Vagina (tissue), 2 donors: ENCODE measurements at regions not wholly inside any gene's neighbourhood (a gene's known extent, or its start where the extent isn't known, plus 50 kb on each side); places are given as distances from the start of the nearest gene placed in this dataset.
"Not testable (repeated sequence)": the region's sequence is repeated elsewhere in the genome, so short reads cannot be mapped to it uniquely, and the experiment has no call there.

ENCODE experiments used
- DNase-seq, 2 donors: peaks; one replicate each; pipeline ENCODE4 v3.0.0-alpha.2; 2017; ENCODE audit errors: extremely low spot score in 2 of 2
- H3K27ac ChIP-seq: fragments of 200-600 bp; sonication (generic); one replicate; pipeline ENCODE4 v1.5.1; 2019
- H3K27me3 ChIP-seq: fragments of 200-600 bp; sonication (generic); one replicate; pipeline ENCODE4 v1.5.1; 2019
- H3K36me3 ChIP-seq, 2 donors: fragments of 200-600 bp; sonication (generic); one replicate each; pipeline ENCODE4 v1.5.1; 2017 to 2019
- H3K4me1 ChIP-seq: fragments of 200-600 bp; sonication (generic); one replicate; pipeline ENCODE4 v1.5.1; 2019
- H3K4me3 ChIP-seq, 2 donors: fragments of 200-600 bp; sonication (generic); 1 replicate in 1 of 2; 2 replicates in 1 of 2; pipeline ENCODE4 v1.5.1; 2016 to 2019
- H3K9me3 ChIP-seq: fragments of 200-600 bp; sonication (generic); one replicate; pipeline ENCODE4 v1.5.1; 2019
- POLR2A ChIP-seq, 2 donors: fragments of 450-650 bp; IDR thresholded peaks; one replicate each; pipeline ENCODE4 v1.6.1; 2017; ENCODE audit warnings: antibody characterized with exemption in 2 of 2, mild to moderate bottlenecking in 2 of 2, moderate library complexity in 2 of 2
- POLR2AphosphoS5 ChIP-seq, 2 donors: sonication (generic); formaldehyde crosslinking; IDR thresholded peaks; one replicate each; pipeline ENCODE4 v1.9.0; 2017; ENCODE audit warnings: antibody characterized with exemption in 2 of 2, mild to moderate bottlenecking in 2 of 2, low read depth in 1 of 2; ENCODE audit not compliant: insufficient read depth in 1 of 2
- intact Hi-C: fragments of 100-400 bp; cut with DNase I; formaldehyde crosslinking; loops from one replicate; pipeline ENCODE4 v1.15.1; 2023
- TF ChIP-seq, protein P1 (sequence below), 3 experiments: fragments of 450-650 bp in 2 of 3; fragments of 200-600 bp in 1 of 3; sonication (generic) in 1 of 3; IDR thresholded peaks; one replicate each; pipeline ENCODE4 v1.5.1; 2017 to 2019; ENCODE audit warnings: antibody characterized with exemption in 3 of 3, mild to moderate bottlenecking in 2 of 3, moderate library complexity in 2 of 3

DNA sequence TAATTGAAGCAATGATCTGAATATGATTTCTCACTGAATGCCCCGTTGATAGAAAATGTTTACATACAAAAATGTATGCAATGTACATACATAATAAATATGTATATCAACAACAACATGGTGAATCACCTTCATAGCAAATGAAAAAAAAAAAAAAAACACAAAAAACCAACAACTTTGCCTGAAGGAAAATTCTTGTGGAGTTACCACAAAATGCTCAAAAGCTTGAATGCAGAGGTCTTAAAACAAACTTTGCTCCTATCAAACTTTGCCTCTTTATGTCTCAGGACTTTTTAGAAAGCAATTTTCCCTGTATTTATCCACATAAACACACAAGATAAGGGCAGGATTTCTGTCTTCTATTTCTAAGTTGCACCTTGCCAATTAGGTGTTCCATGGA lies 92.9 kb upstream of the SIX2 start:
- no peak overlapping the region for H3K27ac ChIP-seq
- DNase-seq, result no peak
- no peaks in the 10 kb centered on the region for H3K4me1 ChIP-seq
- no peak for TF ChIP-seq POLR2A (IDR thresholded peaks at IDR 0.05)
- TF ChIP-seq POLR2AphosphoS5 (IDR thresholded peaks at IDR 0.05; ENCODE audit: insufficient read depth in 1 of 2, low read depth in 1 of 2), result no peak
- TF ChIP-seq, protein P1, sequence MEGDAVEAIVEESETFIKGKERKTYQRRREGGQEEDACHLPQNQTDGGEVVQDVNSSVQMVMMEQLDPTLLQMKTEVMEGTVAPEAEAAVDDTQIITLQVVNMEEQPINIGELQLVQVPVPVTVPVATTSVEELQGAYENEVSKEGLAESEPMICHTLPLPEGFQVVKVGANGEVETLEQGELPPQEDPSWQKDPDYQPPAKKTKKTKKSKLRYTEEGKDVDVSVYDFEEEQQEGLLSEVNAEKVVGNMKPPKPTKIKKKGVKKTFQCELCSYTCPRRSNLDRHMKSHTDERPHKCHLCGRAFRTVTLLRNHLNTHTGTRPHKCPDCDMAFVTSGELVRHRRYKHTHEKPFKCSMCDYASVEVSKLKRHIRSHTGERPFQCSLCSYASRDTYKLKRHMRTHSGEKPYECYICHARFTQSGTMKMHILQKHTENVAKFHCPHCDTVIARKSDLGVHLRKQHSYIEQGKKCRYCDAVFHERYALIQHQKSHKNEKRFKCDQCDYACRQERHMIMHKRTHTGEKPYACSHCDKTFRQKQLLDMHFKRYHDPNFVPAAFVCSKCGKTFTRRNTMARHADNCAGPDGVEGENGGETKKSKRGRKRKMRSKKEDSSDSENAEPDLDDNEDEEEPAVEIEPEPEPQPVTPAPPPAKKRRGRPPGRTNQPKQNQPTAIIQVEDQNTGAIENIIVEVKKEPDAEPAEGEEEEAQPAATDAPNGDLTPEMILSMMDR (IDR thresholded peaks at IDR 0.05), result no peak
- H3K9me3 ChIP-seq, result no peaks in the 10 kb centered on the region
- intact Hi-C loops, result no loop called here
- no peak overlapping the region for H3K4me3 ChIP-seq
- no peaks in the 10 kb centered on the region for H3K36me3 ChIP-seq
- no peaks in the 10 kb centered on the region for H3K27me3 ChIP-seq

DNA sequence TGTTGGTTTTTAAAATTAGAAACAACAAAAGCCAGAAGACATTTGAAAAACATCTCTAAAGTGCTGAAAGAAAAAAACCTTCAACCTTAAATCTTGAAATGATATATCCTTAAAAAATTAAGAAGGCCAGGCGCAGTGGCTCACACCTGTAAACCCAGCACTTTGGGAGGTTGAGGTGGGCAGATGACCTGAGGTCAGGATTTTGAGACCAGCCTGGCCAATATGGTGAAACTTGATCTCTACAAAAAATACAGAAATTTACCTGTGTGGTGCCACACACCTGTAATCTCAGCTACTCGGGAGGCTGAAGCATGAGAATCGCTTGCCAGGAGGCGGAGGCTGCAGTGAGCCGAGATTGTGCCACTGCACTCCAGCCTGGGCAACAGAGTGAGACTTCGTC lies 87.7 kb upstream of the SIX2 start:
- H3K4me3 ChIP-seq, result no peak overlapping the region
- no peak for DNase-seq
- H3K9me3 ChIP-seq, result no peaks in the 10 kb centered on the region
- H3K4me1 ChIP-seq, result no peaks in the 10 kb centered on the region
- no peaks in the 10 kb centered on the region for H3K27me3 ChIP-seq
- intact Hi-C loops, result no loop called here
- no peaks in the 10 kb centered on the region for H3K36me3 ChIP-seq
- no peak overlapping the region for H3K27ac ChIP-seq
- no peak for TF ChIP-seq POLR2A (IDR thresholded peaks at IDR 0.05)
- TF ChIP-seq, protein P1 (IDR thresholded peaks at IDR 0.05), result no peak
- no peak for TF ChIP-seq POLR2AphosphoS5 (IDR thresholded peaks at IDR 0.05; ENCODE audit: insufficient read depth in 1 of 2, low read depth in 1 of 2)

DNA sequence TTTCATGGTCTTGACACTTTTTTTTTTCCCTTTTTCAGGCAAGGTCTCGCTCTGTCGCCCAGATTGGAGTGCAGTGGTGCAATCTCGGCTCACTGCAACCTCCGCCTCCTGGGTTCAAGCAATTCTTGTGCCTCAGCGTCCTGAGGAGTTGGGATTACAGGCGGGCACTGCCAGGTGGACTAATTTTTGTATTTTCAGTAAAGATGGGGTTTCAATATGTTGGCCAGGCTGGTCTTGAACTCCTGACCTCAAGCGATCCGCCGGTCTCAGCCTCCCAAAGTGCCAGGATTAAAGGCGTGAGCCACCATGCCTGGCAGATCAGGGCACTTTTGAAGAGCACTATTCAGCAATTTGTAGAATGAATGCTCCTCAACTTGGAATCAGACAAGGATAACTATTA lies 86.8 kb upstream of the SIX2 start:
- H3K9me3 ChIP-seq, H3K36me3 ChIP-seq, H3K4me1 ChIP-seq, intact Hi-C loops, H3K27ac ChIP-seq, H3K27me3 ChIP-seq, H3K4me3 ChIP-seq: not testable (repeated sequence)
- peak in 1 of 2 donors; percentile 60 for DNase-seq

DNA sequence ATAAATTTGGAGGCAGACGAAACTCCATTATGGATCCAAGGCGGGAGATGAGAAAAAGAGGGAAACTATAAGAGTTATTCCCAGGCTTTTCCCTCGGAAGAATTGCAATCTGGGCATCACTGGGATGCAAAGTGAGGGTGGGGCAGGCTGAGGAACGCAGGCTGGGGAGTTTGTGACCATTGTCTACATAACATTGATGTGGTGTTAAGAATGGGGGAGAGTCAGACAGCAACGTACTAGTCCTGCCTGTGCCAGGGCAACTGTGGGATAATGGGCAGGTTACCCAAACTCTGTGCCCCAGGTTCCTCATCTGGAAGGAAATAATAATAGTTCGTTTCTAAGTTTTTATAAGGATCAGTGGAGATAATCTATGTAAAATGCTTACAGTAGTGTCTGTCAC lies 84.4 kb upstream of the SIX2 start:
- TF ChIP-seq POLR2AphosphoS5 (IDR thresholded peaks at IDR 0.05; ENCODE audit: insufficient read depth in 1 of 2, low read depth in 1 of 2) (no peak), POLR2A (IDR thresholded peaks at IDR 0.05) (no peak)
- TF ChIP-seq, protein P1 (IDR thresholded peaks at IDR 0.05), result no peak
- Histone ChIP-seq H3K27ac (no peak overlapping the region), H3K4me1 (no peaks in the 10 kb centered on the region), H3K36me3 (no peaks in the 10 kb centered on the region), H3K9me3 (no peaks in the 10 kb centered on the region), H3K27me3 (no peaks in the 10 kb centered on the region), H3K4me3 (no peak overlapping the region)
- intact Hi-C loops, result no loop called here
- DNase-seq, result peak in 1 of 2 donors; percentile 42

DNA sequence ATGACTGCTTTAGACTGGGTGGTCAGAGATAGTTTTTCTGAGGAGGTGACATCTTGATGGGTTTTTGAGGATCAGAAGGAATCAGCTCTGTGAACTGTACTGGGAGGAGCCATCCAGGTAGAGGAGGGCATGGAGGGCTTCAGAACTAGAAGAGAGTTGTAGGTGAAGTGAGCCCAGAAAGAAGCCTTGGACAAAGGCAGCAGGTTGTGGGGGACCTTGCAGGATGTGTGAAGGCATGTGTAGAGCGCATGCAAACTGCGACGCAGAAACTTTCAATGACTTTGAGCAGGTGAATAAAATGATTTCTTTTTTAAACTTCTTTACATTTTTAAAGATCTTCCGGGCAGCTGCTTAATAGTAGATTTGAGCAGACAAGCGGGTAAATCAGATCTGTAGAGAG lies 83.9 kb upstream of the SIX2 start:
- H3K36me3 ChIP-seq, result no peaks in the 10 kb centered on the region
- peak in 1 of 2 donors; percentile 83 for DNase-seq
- no peak overlapping the region for H3K27ac ChIP-seq
- H3K27me3 ChIP-seq, result no peaks in the 10 kb centered on the region
- H3K4me1 ChIP-seq, result no peaks in the 10 kb centered on the region
- TF ChIP-seq, protein P1 (IDR thresholded peaks at IDR 0.05), result no peak
- no peak for TF ChIP-seq POLR2A (IDR thresholded peaks at IDR 0.05)
- TF ChIP-seq POLR2AphosphoS5 (IDR thresholded peaks at IDR 0.05; ENCODE audit: insufficient read depth in 1 of 2, low read depth in 1 of 2), result no peak
- intact Hi-C loops, result no loop called here
- no peak overlapping the region for H3K4me3 ChIP-seq
- H3K9me3 ChIP-seq, result no peaks in the 10 kb centered on the region
